ENCODE measurements at regions not wholly inside any gene's neighbourhood (a gene's known extent, or its start where the extent isn't known, plus 50 kb on each side); places are given as distances from the start of the nearest gene placed in this dataset.

DNA sequence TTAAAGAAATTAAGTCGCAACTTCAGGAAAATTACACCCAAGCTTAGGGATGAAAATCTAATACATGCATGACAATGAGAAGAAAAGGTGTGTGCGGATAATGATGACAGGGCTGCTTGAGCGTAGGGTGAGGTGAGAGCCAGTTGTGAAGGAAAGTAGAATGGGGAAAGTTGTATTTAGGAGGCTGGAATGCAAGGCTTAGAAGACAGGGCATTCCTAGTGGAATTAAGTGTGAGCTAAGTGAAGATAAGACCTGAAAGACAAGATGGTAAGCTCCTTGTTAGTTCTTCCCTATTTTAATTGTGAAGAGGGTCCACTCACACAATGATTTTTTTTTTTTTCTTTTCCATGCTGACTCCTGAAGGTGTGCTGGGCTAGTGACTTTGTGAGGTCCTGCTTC lies 519.5 kb upstream of the SALL1 start:
- no peak for TF ChIP-seq POLR2A (IDR thresholded peaks at IDR 0.05)
- TF ChIP-seq, protein P1, sequence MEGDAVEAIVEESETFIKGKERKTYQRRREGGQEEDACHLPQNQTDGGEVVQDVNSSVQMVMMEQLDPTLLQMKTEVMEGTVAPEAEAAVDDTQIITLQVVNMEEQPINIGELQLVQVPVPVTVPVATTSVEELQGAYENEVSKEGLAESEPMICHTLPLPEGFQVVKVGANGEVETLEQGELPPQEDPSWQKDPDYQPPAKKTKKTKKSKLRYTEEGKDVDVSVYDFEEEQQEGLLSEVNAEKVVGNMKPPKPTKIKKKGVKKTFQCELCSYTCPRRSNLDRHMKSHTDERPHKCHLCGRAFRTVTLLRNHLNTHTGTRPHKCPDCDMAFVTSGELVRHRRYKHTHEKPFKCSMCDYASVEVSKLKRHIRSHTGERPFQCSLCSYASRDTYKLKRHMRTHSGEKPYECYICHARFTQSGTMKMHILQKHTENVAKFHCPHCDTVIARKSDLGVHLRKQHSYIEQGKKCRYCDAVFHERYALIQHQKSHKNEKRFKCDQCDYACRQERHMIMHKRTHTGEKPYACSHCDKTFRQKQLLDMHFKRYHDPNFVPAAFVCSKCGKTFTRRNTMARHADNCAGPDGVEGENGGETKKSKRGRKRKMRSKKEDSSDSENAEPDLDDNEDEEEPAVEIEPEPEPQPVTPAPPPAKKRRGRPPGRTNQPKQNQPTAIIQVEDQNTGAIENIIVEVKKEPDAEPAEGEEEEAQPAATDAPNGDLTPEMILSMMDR (IDR thresholded peaks at IDR 0.05) = no peak
- Histone ChIP-seq H3K27me3 (no peaks in the 10 kb centered on the region), H3K4me1 (no peaks in the 10 kb centered on the region), H3K36me3 (no peaks in the 10 kb centered on the region), H3K27ac (no peak overlapping the region), H3K4me3 (no peak overlapping the region), H3K9me3 (no peaks in the 10 kb centered on the region)
- no peak for DNase-seq
- intact Hi-C loops (cut with DNase I; ENCODE audit: low total_unique reads) = no loop called here

DNA sequence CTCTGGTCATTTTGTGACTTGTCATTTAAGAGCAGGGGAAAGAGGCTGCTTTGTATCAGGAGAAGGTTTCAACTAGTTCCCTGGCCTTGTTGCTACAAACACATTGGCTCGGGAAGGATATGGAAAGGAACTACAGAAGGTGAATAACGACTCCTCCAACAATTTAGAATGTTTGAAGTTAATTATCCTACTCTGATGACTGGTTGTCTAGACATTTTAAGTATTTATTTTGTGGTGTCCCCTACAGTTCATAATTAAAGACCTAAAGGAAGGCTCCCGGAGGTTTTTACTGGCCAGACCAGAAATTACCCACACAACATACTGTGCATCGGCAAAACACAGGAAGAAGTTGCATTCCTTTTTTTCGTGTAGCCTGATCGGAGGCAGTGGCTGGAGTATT lies 515.8 kb upstream of the SALL1 start:
- Histone ChIP-seq H3K4me1 (no peaks in the 10 kb centered on the region), H3K36me3 (no peaks in the 10 kb centered on the region), H3K9me3 (no peaks in the 10 kb centered on the region), H3K27ac (no peak overlapping the region), H3K27me3 (no peaks in the 10 kb centered on the region), H3K4me3 (no peak overlapping the region)
- no peak for DNase-seq
- TF ChIP-seq, protein P1 (IDR thresholded peaks at IDR 0.05) = no peak
- TF ChIP-seq POLR2A (IDR thresholded peaks at IDR 0.05) = no peak
- intact Hi-C loops (cut with DNase I; ENCODE audit: low total_unique reads) = no loop called here

DNA sequence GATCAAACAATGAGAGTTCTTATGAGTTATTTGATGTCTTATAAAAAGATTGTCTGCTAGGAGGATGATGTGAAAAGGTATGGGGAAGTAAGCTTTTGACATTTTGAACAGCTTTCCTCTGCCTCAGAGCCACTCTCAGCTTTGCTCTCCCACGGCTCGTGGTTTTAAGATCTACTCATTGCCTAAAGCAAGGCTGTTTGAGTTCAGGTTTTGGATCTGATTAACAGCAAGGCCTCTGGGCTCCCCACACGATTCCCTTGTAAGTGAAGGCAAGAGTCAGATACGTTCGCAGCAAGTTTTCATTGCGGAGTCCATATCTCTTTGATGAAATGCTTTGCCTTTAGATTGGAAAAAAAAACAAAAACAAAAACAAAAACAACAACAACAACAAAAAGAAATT lies 515.0 kb upstream of the SALL1 start:
- H3K4me1 ChIP-seq = no peaks in the 10 kb centered on the region
- no peaks in the 10 kb centered on the region for H3K36me3 ChIP-seq
- H3K27me3 ChIP-seq = no peaks in the 10 kb centered on the region
- no peaks in the 10 kb centered on the region for H3K9me3 ChIP-seq
- no peak overlapping the region for H3K27ac ChIP-seq
- TF ChIP-seq, protein P1 (IDR thresholded peaks at IDR 0.05) = no peak
- no peak for DNase-seq
- H3K4me3 ChIP-seq = no peak overlapping the region
- intact Hi-C loops (cut with DNase I; ENCODE audit: low total_unique reads) = no loop called here

DNA sequence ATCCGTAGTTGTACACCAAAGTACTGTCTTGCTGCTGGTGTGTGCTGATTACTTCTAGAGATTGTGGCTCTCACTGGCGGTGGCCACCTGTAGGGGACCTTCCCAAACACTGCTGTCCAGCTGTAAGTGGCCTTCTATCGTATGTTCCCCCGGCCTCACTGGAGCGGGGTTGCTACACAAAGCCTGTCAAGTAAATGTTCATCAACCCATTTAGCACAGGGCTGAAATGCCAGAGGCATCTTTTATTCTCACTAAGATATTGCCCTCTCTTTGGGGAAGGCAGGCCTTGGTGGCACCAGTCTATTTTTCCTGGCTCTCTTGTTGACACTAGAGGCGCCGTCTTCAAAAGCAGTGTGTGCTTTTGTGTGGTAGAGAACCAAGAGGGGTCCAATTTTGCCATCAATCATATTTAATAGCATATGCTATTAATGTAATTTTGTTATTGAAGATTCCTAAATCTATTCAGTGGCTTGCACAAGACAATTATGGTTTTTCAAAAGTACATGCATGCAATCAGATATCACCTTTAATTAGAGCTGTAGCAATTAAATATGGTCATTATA lies 514.4 kb upstream of the SALL1 start:
- H3K27ac ChIP-seq = no peak overlapping the region
- no peak overlapping the region for H3K4me3 ChIP-seq
- intact Hi-C loops (cut with DNase I; ENCODE audit: low total_unique reads) = no loop called here
- no peaks in the 10 kb centered on the region for H3K36me3 ChIP-seq
- TF ChIP-seq, protein P1 (IDR thresholded peaks at IDR 0.05) = no peak
- no peak for TF ChIP-seq POLR2A (IDR thresholded peaks at IDR 0.05)
- H3K4me1 ChIP-seq = no peaks in the 10 kb centered on the region
- no peaks in the 10 kb centered on the region for H3K9me3 ChIP-seq
- DNase-seq = no peak
- H3K27me3 ChIP-seq = no peaks in the 10 kb centered on the region

DNA sequence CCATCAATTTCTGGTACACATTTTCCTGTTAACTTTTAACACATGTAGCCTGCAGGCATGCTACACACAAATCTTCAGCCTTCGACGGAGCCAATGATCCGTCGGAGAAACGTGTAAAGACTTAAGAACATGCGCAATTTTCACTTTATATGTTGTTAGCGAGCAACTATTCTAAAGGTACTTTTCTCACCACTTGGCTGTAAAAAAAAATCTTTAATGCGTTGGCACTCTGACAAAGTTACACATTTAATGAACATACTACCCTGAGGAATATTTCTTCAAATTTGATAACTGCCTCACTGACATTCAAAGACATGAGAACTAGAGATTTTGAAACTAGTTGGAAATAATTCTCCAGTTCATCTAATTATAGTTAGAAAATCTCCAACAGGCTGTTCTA lies 507.5 kb upstream of the SALL1 start:
- H3K36me3 ChIP-seq = no peaks in the 10 kb centered on the region
- TF ChIP-seq, protein P1 (IDR thresholded peaks at IDR 0.05) = no peak
- no peak for TF ChIP-seq POLR2A (IDR thresholded peaks at IDR 0.05)
- H3K27me3 ChIP-seq = no peaks in the 10 kb centered on the region
- no peaks in the 10 kb centered on the region for H3K9me3 ChIP-seq
- H3K4me1 ChIP-seq = no peaks in the 10 kb centered on the region
- no peak overlapping the region for H3K4me3 ChIP-seq
- DNase-seq = no peak
- H3K27ac ChIP-seq = no peak overlapping the region
- intact Hi-C loops (cut with DNase I; ENCODE audit: low total_unique reads) = no loop called here

All from uterus (tissue), 3 donors.